ENCODE measurements at regions not wholly inside any gene's neighbourhood (a gene's known extent, or its start where the extent isn't known, plus 50 kb on each side); places are given as distances from the start of the nearest gene placed in this dataset.

DNA sequence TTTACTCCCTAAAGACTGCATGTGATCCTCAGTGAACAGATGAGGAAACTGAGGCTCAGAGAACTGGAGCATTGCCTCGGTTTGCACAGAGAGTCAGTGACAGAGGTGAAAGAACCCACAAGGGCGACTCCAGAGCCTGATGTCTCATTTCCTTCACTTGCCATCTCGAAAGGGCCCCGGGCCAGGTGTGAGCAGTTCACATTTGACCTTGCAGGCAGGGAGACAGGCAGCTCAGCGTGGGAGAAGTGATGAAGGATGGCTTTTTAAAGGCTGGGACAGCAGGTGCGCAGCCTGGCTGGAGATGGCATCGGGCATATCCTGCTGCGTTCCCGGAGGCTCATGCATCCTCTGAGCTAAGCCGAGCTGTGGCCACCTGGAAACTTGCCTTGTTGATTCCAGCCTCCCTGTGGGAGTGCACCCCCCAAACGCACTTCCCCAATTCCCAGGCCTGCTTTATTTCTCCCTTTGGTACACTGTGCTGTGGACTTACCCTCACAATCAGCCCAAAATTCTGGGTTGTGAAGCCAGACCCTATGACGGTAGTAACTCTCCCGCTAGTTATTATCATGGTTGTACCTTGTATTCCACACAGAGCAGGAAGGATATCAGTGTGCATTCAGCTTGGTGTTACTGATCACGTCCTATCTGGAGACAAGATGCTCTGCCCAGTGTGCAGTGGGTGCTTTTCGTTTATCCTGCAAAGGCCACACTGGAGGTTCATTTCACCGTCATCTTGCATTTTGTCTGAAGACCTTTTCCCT, 753.2 kb upstream of the EEF2KMT start:
- ATAC-seq = no peak
- TF ChIP-seq GLIS3 (CRISPR knock-in tag; IDR thresholded peaks at IDR 0.05) (no peak), ZFP30 (CRISPR knock-in tag; IDR thresholded peaks at IDR 0.05) (no peak), POU6F1 (CRISPR knock-in tag; IDR thresholded peaks at IDR 0.05; ENCODE audit: borderline replicate concordance, low read depth) (no peak), ISL1 (CRISPR knock-in tag; IDR thresholded peaks at IDR 0.05) (no peak), CSDC2 (CRISPR knock-in tag; IDR thresholded peaks at IDR 0.05) (no peak), OSR1 (CRISPR knock-in tag; IDR thresholded peaks at IDR 0.05) (no peak), ZNF565 (CRISPR knock-in tag; conservative IDR thresholded peaks at IDR 0.05; ENCODE audit: low read depth) (no peak), RARB (CRISPR knock-in tag; IDR thresholded peaks at IDR 0.05) (no peak), ZNF70 (CRISPR knock-in tag; IDR thresholded peaks at IDR 0.05) (no peak), ZC3H10 (CRISPR knock-in tag; IDR thresholded peaks at IDR 0.05) (no peak), ESRRG (CRISPR knock-in tag; IDR thresholded peaks at IDR 0.05) (no peak), ZFP3 (CRISPR knock-in tag; IDR thresholded peaks at IDR 0.05) (no peak), TCF4 (CRISPR knock-in tag; IDR thresholded peaks at IDR 0.05; ENCODE audit: borderline replicate concordance) (no peak), PPARA (CRISPR knock-in tag; IDR thresholded peaks at IDR 0.05; ENCODE audit: borderline replicate concordance) (no peak), CSRNP3 (CRISPR knock-in tag; IDR thresholded peaks at IDR 0.05) (no peak), BACH2 (CRISPR knock-in tag; IDR thresholded peaks at IDR 0.05; ENCODE audit: borderline replicate concordance) (no peak), ARNTL (CRISPR knock-in tag; IDR thresholded peaks at IDR 0.05; ENCODE audit: borderline replicate concordance, low read depth) (no peak), CREB5 (CRISPR knock-in tag; IDR thresholded peaks at IDR 0.05; ENCODE audit: low read depth) (no peak)
- TF ChIP-seq, protein P1, sequence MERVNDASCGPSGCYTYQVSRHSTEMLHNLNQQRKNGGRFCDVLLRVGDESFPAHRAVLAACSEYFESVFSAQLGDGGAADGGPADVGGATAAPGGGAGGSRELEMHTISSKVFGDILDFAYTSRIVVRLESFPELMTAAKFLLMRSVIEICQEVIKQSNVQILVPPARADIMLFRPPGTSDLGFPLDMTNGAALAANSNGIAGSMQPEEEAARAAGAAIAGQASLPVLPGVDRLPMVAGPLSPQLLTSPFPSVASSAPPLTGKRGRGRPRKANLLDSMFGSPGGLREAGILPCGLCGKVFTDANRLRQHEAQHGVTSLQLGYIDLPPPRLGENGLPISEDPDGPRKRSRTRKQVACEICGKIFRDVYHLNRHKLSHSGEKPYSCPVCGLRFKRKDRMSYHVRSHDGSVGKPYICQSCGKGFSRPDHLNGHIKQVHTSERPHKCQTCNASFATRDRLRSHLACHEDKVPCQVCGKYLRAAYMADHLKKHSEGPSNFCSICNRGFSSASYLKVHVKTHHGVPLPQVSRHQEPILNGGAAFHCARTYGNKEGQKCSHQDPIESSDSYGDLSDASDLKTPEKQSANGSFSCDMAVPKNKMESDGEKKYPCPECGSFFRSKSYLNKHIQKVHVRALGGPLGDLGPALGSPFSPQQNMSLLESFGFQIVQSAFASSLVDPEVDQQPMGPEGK (CRISPR knock-in tag; IDR thresholded peaks at IDR 0.05; ENCODE audit: borderline replicate concordance) = no peak
- TF ChIP-seq, protein P2, sequence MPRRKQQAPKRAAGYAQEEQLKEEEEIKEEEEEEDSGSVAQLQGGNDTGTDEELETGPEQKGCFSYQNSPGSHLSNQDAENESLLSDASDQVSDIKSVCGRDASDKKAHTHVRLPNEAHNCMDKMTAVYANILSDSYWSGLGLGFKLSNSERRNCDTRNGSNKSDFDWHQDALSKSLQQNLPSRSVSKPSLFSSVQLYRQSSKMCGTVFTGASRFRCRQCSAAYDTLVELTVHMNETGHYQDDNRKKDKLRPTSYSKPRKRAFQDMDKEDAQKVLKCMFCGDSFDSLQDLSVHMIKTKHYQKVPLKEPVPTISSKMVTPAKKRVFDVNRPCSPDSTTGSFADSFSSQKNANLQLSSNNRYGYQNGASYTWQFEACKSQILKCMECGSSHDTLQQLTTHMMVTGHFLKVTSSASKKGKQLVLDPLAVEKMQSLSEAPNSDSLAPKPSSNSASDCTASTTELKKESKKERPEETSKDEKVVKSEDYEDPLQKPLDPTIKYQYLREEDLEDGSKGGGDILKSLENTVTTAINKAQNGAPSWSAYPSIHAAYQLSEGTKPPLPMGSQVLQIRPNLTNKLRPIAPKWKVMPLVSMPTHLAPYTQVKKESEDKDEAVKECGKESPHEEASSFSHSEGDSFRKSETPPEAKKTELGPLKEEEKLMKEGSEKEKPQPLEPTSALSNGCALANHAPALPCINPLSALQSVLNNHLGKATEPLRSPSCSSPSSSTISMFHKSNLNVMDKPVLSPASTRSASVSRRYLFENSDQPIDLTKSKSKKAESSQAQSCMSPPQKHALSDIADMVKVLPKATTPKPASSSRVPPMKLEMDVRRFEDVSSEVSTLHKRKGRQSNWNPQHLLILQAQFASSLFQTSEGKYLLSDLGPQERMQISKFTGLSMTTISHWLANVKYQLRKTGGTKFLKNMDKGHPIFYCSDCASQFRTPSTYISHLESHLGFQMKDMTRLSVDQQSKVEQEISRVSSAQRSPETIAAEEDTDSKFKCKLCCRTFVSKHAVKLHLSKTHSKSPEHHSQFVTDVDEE (CRISPR knock-in tag; IDR thresholded peaks at IDR 0.05) = no peak

DNA sequence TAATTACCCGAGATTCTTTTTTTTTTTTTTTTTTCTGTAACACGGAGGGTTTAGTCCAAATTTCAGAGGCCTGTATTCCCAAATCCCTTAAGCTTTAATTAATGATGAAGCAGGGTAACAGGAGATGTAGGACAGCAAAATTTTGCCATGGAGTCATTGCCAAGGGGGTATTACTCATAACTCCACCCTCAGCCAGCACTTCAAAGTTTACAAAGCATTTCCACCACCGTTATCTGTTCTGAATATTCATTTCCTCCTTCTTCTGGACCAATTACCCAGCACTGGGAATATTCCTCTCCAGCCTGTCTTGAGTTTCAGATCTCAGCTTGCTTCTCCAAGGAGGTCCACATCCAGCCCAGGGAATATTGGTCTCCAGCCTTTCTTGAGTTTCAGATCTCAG, 747.5 kb upstream of the EEF2KMT start:
- TF ChIP-seq RARB (CRISPR knock-in tag; IDR thresholded peaks at IDR 0.05) (no peak), ZNF8 (CRISPR knock-in tag; IDR thresholded peaks at IDR 0.05) (no peak), CSRNP3 (CRISPR knock-in tag; IDR thresholded peaks at IDR 0.05) (no peak), ZNF565 (CRISPR knock-in tag; conservative IDR thresholded peaks at IDR 0.05; ENCODE audit: low read depth) (no peak), TCF4 (CRISPR knock-in tag; IDR thresholded peaks at IDR 0.05; ENCODE audit: borderline replicate concordance) (no peak), ZFP30 (CRISPR knock-in tag; IDR thresholded peaks at IDR 0.05) (no peak), OSR1 (CRISPR knock-in tag; IDR thresholded peaks at IDR 0.05) (no peak), CREB5 (CRISPR knock-in tag; IDR thresholded peaks at IDR 0.05; ENCODE audit: low read depth) (no peak)
- ATAC-seq = no peak

Data from SK-N-SH treated with all-trans-retinoic acid at 6 μM for 48 hours (cell line).